ENCODE measurements at regions not wholly inside any gene's neighbourhood (a gene's known extent, or its start where the extent isn't known, plus 50 kb on each side); places are given as distances from the start of the nearest gene placed in this dataset.

DNA sequence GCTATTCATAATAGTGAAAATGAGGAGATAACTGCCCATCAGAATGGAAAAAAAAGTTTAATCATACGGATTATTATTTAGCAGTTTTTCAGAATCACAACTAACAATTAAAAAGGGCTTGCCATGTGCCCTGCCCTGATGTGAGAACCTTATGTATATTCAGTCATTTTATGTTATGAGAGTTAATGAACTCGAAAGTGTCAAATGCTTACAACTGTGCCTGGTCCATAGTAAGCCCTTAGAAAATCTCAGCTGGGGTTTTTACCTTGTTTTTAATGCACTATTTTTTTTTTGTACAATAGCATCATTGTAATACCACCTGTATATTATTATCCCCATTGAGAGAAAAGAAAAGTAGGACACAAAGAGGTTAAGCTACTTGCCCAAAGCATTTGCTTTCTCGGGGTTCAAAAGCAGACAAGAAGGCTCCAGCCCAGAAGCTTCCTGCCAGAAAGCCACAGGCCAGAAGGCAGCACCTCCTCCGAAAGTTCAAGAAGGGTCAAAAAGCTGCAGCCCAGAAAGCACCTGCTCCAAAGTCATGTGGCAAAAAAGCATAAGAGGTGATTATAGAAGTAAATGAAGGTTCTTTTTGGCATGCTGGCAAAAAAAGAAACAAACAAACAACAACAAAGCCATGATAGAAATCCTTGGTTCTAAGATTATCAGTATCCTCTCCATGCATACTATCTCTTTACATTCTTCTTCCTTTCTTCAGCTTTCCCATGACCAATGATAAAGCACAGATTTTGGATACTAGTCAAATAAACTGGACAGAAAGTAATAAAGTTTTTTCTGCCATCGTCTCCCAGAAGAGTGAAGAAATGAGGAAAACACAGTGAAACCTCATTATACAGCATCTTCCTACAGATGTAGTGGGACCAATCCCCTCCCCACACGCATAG lies 59.1 kb upstream of the NAP1L1 start:
- no peak overlapping the region for H2BK12ac ChIP-seq (ENCODE audit: low read length in 2 of 2)
- no peak overlapping the region for H2BK120ac ChIP-seq (ENCODE audit: low read depth, low read length)
- no peak overlapping the region for H3K18ac ChIP-seq (ENCODE audit: low read depth in 1 of 2, low read length in 2 of 2)
- H3K23ac ChIP-seq (ENCODE audit: low read length in 2 of 2), result no peak overlapping the region
- no peak overlapping the region for H2BK15ac ChIP-seq (ENCODE audit: low read depth, poor library complexity, severe bottlenecking)
- no peak overlapping the region for H2AFZ ChIP-seq (ENCODE audit: low read depth, low read length)
- H4K91ac ChIP-seq (ENCODE audit: low read length), result no peak overlapping the region
- H3K27me3 ChIP-seq (ENCODE audit: control insufficient read depth in 1 of 2, insufficient read depth in 1 of 2, low read length in 2 of 2), result no peaks in the 10 kb centered on the region
- no peak overlapping the region for H3K14ac ChIP-seq (ENCODE audit: low read length in 2 of 2)
- no peak overlapping the region for H3K4me3 ChIP-seq (ENCODE audit: insufficient read depth in 1 of 2, low read depth in 1 of 2, low read length in 2 of 2)
- H2AK5ac ChIP-seq (ENCODE audit: low read length, severe bottlenecking), result no peak overlapping the region
- no peak overlapping the region for H4K8ac ChIP-seq (ENCODE audit: low read length)
- DNase-seq, result no peak
- H3K4ac ChIP-seq (ENCODE audit: low read depth in 1 of 2, low read length in 2 of 2), result no peak overlapping the region
- H3K36me3 ChIP-seq (ENCODE audit: control insufficient read depth in 1 of 2, insufficient read depth in 2 of 2, low read depth in 1 of 2, low read length in 2 of 2), result no peaks in the 10 kb centered on the region
- H2BK5ac ChIP-seq (ENCODE audit: low read depth, low read length, poor library complexity, severe bottlenecking), result no peak overlapping the region
- no peak overlapping the region for H3K4me2 ChIP-seq (ENCODE audit: low read length, poor library complexity, severe bottlenecking)
- H3K79me1 ChIP-seq (replicated peaks; ENCODE audit: low read length, poor library complexity, severe bottlenecking), result no peaks in the 10 kb centered on the region
- peaks cover 4% of the 10 kb centered on the region for H3K9me3 ChIP-seq (ENCODE audit: control insufficient read depth, low read length)
- no peaks in the 10 kb centered on the region for H3K4me1 ChIP-seq (ENCODE audit: control insufficient read depth, insufficient read depth, low read depth, low read length)
- no peak overlapping the region for H3K27ac ChIP-seq (ENCODE audit: low read length, poor library complexity, severe bottlenecking)
- H3K9ac ChIP-seq (ENCODE audit: low read length), result no peak overlapping the region
- 86% methylated on average over 4 of the region's 6 CpGs for WGBS

- no peak overlapping the region for H3K23ac ChIP-seq (ENCODE audit: low read length in 2 of 2)
- no peak for DNase-seq
- H3K9ac ChIP-seq (ENCODE audit: low read length), result no peak overlapping the region
- no peak overlapping the region for H4K8ac ChIP-seq (ENCODE audit: low read length)
- H3K4ac ChIP-seq (ENCODE audit: low read depth in 1 of 2, low read length in 2 of 2), result no peak overlapping the region
- H3K4me1 ChIP-seq (ENCODE audit: control insufficient read depth, insufficient read depth, low read depth, low read length), result no peaks in the 10 kb centered on the region
- H3K27me3 ChIP-seq (ENCODE audit: control insufficient read depth in 1 of 2, insufficient read depth in 1 of 2, low read length in 2 of 2), result no peaks in the 10 kb centered on the region
- no peak overlapping the region for H3K4me3 ChIP-seq (ENCODE audit: insufficient read depth in 1 of 2, low read depth in 1 of 2, low read length in 2 of 2)
- H2BK12ac ChIP-seq (ENCODE audit: low read length in 2 of 2), result no peak overlapping the region
- no peaks in the 10 kb centered on the region for H3K36me3 ChIP-seq (ENCODE audit: control insufficient read depth in 1 of 2, insufficient read depth in 2 of 2, low read depth in 1 of 2, low read length in 2 of 2)
- no peak overlapping the region for H2BK15ac ChIP-seq (ENCODE audit: low read depth, poor library complexity, severe bottlenecking)
- no peak overlapping the region for H2AK5ac ChIP-seq (ENCODE audit: low read length, severe bottlenecking)
- no peak overlapping the region for H3K18ac ChIP-seq (ENCODE audit: low read depth in 1 of 2, low read length in 2 of 2)
- H3K4me2 ChIP-seq (ENCODE audit: low read length, poor library complexity, severe bottlenecking), result no peak overlapping the region
- no peak overlapping the region for H2AFZ ChIP-seq (ENCODE audit: low read depth, low read length)
- no peaks in the 10 kb centered on the region for H3K79me1 ChIP-seq (replicated peaks; ENCODE audit: low read length, poor library complexity, severe bottlenecking)
- H3K14ac ChIP-seq (ENCODE audit: low read length in 2 of 2), result no peak overlapping the region
- no peak overlapping the region for H3K27ac ChIP-seq (ENCODE audit: low read length, poor library complexity, severe bottlenecking)
- peaks cover 15% of the 10 kb centered on the region for H3K9me3 ChIP-seq (ENCODE audit: control insufficient read depth, low read length)
- 92% methylated on average over 3 of the region's 3 CpGs for WGBS
- H2BK120ac ChIP-seq (ENCODE audit: low read depth, low read length), result no peak overlapping the region
- H4K91ac ChIP-seq (ENCODE audit: low read length), result no peak overlapping the region
- no peak overlapping the region for H2BK5ac ChIP-seq (ENCODE audit: low read depth, low read length, poor library complexity, severe bottlenecking)
Measured at GRCh38 chr12:76142305-76142704, 57.8 kb upstream of the NAP1L1 start.

- H3K18ac ChIP-seq (ENCODE audit: low read depth in 1 of 2, low read length in 2 of 2), result no peak overlapping the region
- no peak overlapping the region for H3K4ac ChIP-seq (ENCODE audit: low read depth in 1 of 2, low read length in 2 of 2)
- no peak overlapping the region for H3K23ac ChIP-seq (ENCODE audit: low read length in 2 of 2)
- no peak overlapping the region for H2BK15ac ChIP-seq (ENCODE audit: low read depth, poor library complexity, severe bottlenecking)
- H2BK5ac ChIP-seq (ENCODE audit: low read depth, low read length, poor library complexity, severe bottlenecking), result no peak overlapping the region
- no peak overlapping the region for H4K8ac ChIP-seq (ENCODE audit: low read length)
- no peak overlapping the region for H2AFZ ChIP-seq (ENCODE audit: low read depth, low read length)
- H3K4me2 ChIP-seq (ENCODE audit: low read length, poor library complexity, severe bottlenecking), result no peak overlapping the region
- DNase-seq, result no peak
- H3K9ac ChIP-seq (ENCODE audit: low read length), result no peak overlapping the region
- no peak overlapping the region for H3K27ac ChIP-seq (ENCODE audit: low read length, poor library complexity, severe bottlenecking)
- H3K4me3 ChIP-seq (ENCODE audit: insufficient read depth in 1 of 2, low read depth in 1 of 2, low read length in 2 of 2), result no peak overlapping the region
- no CpG with 5 or more reads among the region's 2 CpGs for WGBS
- H3K4me1 ChIP-seq (ENCODE audit: control insufficient read depth, insufficient read depth, low read depth, low read length), result no peaks in the 10 kb centered on the region
- H2BK12ac ChIP-seq (ENCODE audit: low read length in 2 of 2), result no peak overlapping the region
- H4K91ac ChIP-seq (ENCODE audit: low read length), result no peak overlapping the region
- no peaks in the 10 kb centered on the region for H3K36me3 ChIP-seq (ENCODE audit: control insufficient read depth in 1 of 2, insufficient read depth in 2 of 2, low read depth in 1 of 2, low read length in 2 of 2)
- H3K9me3 ChIP-seq (ENCODE audit: control insufficient read depth, low read length), result peaks cover 15% of the 10 kb centered on the region
- H2AK5ac ChIP-seq (ENCODE audit: low read length, severe bottlenecking), result no peak overlapping the region
- no peaks in the 10 kb centered on the region for H3K79me1 ChIP-seq (replicated peaks; ENCODE audit: low read length, poor library complexity, severe bottlenecking)
- no peaks in the 10 kb centered on the region for H3K27me3 ChIP-seq (ENCODE audit: control insufficient read depth in 1 of 2, insufficient read depth in 1 of 2, low read length in 2 of 2)
- no peak overlapping the region for H3K14ac ChIP-seq (ENCODE audit: low read length in 2 of 2)
- H2BK120ac ChIP-seq (ENCODE audit: low read depth, low read length), result no peak overlapping the region
Measured at GRCh38 chr12:76138656-76139055, 54.2 kb upstream of the NAP1L1 start.

- Histone ChIP-seq H2BK15ac (ENCODE audit: low read depth, poor library complexity, severe bottlenecking) (no peak overlapping the region), H3K4ac (ENCODE audit: low read depth in 1 of 2, low read length in 2 of 2) (no peak overlapping the region), H3K4me1 (ENCODE audit: control insufficient read depth, insufficient read depth, low read depth, low read length) (no peaks in the 10 kb centered on the region), H2BK12ac (ENCODE audit: low read length in 2 of 2) (no peak overlapping the region), H3K9ac (ENCODE audit: low read length) (no peak overlapping the region), H3K36me3 (ENCODE audit: control insufficient read depth in 1 of 2, insufficient read depth in 2 of 2, low read depth in 1 of 2, low read length in 2 of 2) (no peaks in the 10 kb centered on the region), H3K23ac (ENCODE audit: low read length in 2 of 2) (no peak overlapping the region), H2BK5ac (ENCODE audit: low read depth, low read length, poor library complexity, severe bottlenecking) (no peak overlapping the region), H3K18ac (ENCODE audit: low read depth in 1 of 2, low read length in 2 of 2) (peak overlapping the region in 1 of 2 experiments; percentile 54), H2AFZ (ENCODE audit: low read depth, low read length) (no peak overlapping the region), H2BK120ac (ENCODE audit: low read depth, low read length) (no peak overlapping the region), H3K4me2 (ENCODE audit: low read length, poor library complexity, severe bottlenecking) (no peak overlapping the region), H4K91ac (ENCODE audit: low read length) (no peak overlapping the region), H4K8ac (ENCODE audit: low read length) (no peak overlapping the region), H3K27me3 (ENCODE audit: control insufficient read depth in 1 of 2, insufficient read depth in 1 of 2, low read length in 2 of 2) (no peaks in the 10 kb centered on the region), H3K79me1 (replicated peaks; ENCODE audit: low read length, poor library complexity, severe bottlenecking) (no peaks in the 10 kb centered on the region), H3K9me3 (ENCODE audit: control insufficient read depth, low read length) (peaks cover 15% of the 10 kb centered on the region), H3K4me3 (ENCODE audit: insufficient read depth in 1 of 2, low read depth in 1 of 2, low read length in 2 of 2) (no peak overlapping the region), H2AK5ac (ENCODE audit: low read length, severe bottlenecking) (no peak overlapping the region), H3K27ac (ENCODE audit: low read length, poor library complexity, severe bottlenecking) (no peak overlapping the region), H3K14ac (ENCODE audit: low read length in 2 of 2) (no peak overlapping the region)
- peak; percentile 68 for DNase-seq
- 73% methylated on average over 6 of the region's 6 CpGs for WGBS
Measured at GRCh38 chr12:76137606-76138005, 53.1 kb upstream of the NAP1L1 start.

Data from mesenchymal stem cell (in vitro differentiated cells and primary cell).